AG04450 (cell line): ENCODE measurements at regions not wholly inside any gene's neighbourhood (a gene's known extent, or its start where the extent isn't known, plus 50 kb on each side); places are given as distances from the start of the nearest gene placed in this dataset.

Source experiments
- CTCF ChIA-PET: fragments of 300-600, 350-600 bp; formaldehyde crosslinking; extraction: SDS; loops from one replicate; lab custom pipeline; 2022; ENCODE audit warnings: antibody characterized with exemption, inconsistent platforms; lab: Charles Lee
- POLR2A ChIA-PET: fragments of 350-600 bp; formaldehyde crosslinking; extraction: SDS; loops from one replicate; lab custom pipeline; 2021; ENCODE audit warnings: antibody characterized with exemption, inconsistent platforms; lab: Yijun Ruan, JAX
- DNase-seq: peaks from one replicate; pipeline ENCODE4 v3.0.0-alpha.2; 2011; ENCODE audit warnings: low read depth, low spot score
- H3K27ac ChIP-seq: one replicate; pipeline ENCODE4 v1.5.1; 2012; ENCODE audit warnings: low read depth, low read length, control low read depth
- H3K27me3 ChIP-seq: one replicate; pipeline ENCODE4 v1.6.0; 2012; ENCODE audit warnings: low read length; ENCODE audit not compliant: control insufficient read depth, insufficient read depth
- H3K4me3 ChIP-seq: 2 replicates; pipeline ENCODE4 v1.5.1; 2011; ENCODE audit warnings: mild to moderate bottlenecking, low read depth, low read length, control low read depth
- H3K9me3 ChIP-seq: 2 replicates; pipeline ENCODE4 v1.5.1; 2012; ENCODE audit warnings: low read length; ENCODE audit not compliant: control insufficient read depth, insufficient read depth
- CTCF ChIP-seq: IDR thresholded peaks from 2 replicates; pipeline ENCODE4 v1.5.1; 2011; ENCODE audit warnings: low read depth, low read length, control low read depth, inconsistent platforms

DNA sequence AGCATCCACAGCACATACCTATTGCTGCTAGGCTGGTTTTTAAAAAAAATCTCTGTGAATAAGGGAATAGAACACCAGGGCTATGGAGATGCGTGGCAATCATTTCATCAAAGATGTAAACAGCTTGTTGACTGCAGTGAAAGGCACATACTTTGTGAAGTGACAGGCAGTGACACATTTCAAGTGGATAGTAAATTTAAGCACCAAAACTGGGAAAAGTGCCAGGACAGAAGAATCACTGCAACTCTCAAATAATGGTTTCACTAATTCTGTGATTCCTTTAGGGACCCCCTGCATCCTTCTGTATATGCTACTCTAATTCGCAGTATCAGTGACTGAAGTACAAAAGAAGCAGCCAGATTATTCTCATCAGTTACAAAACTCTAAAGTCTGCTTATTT lies 145.2 kb upstream of the KLF14 start:
- Histone ChIP-seq H3K27me3 (no peaks in the 10 kb centered on the region), H3K9me3 (no peaks in the 10 kb centered on the region), H3K27ac (peak overlapping the region; percentile 49), H3K4me3 (no peak overlapping the region)
- DNase-seq = no peak
- ChIA-PET POLR2A (no interaction called here), CTCF (no interaction called here)
- TF ChIP-seq CTCF = no peak

DNA sequence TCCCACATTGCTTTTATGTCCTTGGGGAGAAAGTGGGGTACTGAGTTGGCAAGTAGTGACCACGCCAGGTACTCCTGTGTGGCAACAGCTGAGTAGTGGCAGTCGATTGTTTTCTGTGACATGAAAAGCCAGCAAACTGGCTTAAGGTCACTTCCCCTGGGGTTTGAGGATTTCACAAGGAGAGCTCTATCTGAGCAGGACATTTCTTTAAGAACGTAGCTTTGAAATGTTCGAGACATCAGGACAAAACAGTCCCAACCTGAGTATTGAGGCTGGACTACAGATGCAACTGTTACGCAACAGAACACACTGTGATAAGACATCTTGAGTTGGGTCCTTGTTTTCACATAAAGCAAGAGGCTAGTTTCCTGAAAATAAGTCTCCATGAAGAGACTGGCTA lies 146.7 kb upstream of the KLF14 start:
- no peak for TF ChIP-seq CTCF
- DNase-seq = no peak
- Histone ChIP-seq H3K27me3 (no peaks in the 10 kb centered on the region), H3K9me3 (no peaks in the 10 kb centered on the region), H3K4me3 (no peak overlapping the region), H3K27ac (peak overlapping the region; percentile 25)
- ChIA-PET CTCF (no interaction called here), POLR2A (no interaction called here)

DNA sequence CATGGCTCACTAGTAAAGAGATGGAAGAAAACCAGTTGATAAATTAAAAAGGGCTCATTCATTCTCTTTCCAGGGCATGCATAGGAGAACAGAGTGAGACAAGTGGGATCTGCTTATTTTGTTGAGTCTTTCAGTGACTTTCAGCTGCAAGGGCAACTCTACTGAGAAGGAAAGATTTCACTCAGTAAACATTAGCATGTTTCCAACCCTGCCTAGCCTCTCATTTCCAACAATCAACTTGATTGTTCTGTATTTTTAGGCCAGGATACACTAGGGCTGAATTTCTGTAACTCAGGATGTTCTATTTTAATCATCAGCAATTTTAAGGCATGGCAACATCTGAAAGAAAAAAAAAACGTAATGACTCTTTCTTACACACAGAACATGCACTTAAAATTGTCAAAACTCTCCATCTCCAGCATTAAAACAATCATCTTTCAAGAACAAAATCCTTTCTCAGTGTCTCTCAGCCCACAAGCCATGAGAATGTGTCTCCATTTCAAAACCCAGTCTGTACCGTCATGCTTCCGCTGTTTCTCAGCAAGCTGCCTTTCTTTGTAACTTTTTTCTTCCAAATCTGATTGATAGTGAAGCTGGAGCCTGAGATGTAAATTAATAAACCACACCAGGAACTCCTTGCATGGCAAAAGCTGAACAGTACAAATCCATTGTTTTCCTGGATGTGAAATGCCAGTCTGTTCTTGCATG lies 147.2 kb upstream of the KLF14 start:
- H3K27ac ChIP-seq = peak overlapping the region; percentile 57
- no peak overlapping the region for H3K4me3 ChIP-seq
- H3K9me3 ChIP-seq = no peaks in the 10 kb centered on the region
- no peak for DNase-seq
- POLR2A ChIA-PET = no interaction called here
- TF ChIP-seq CTCF = no peak
- H3K27me3 ChIP-seq = no peaks in the 10 kb centered on the region
- CTCF ChIA-PET = interaction anchor here (1.1 to 3.2 kb wide), 3 partner anchors 15 to 159 kb away, joined by 4 to 17 read pairs (median 10); no protein-coding TSS in a partner anchor

DNA sequence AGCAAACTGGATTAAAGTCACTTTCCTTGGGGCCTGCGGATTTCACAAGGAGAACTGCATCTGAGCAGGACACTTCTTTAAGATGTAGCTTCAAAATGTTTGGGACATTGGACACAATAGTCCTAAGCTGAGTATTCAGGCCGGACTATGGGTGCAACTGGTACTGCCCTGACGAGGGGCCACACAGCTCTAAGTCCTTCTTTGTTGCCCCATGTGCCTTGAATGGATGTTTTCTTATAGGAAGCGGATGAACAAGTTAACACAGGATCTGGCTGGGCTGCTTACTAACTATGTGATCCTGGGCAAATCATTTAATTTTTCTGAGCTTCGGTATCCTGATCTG lies 147.8 kb upstream of the KLF14 start:
- Histone ChIP-seq H3K9me3 (no peaks in the 10 kb centered on the region), H3K4me3 (no peak overlapping the region), H3K27ac (peak overlapping the region; percentile 57), H3K27me3 (no peaks in the 10 kb centered on the region)
- POLR2A ChIA-PET = no interaction called here
- no peak for DNase-seq
- no peak for TF ChIP-seq CTCF
- CTCF ChIA-PET = interaction anchor here (1.1 to 3.2 kb wide), 3 partner anchors 15 to 158 kb away, joined by 4 to 17 read pairs (median 10); no protein-coding TSS in a partner anchor

GRCh38 chr7:130882396-130882795 lies 148.4 kb upstream of the KLF14 start:
- peak overlapping the region; percentile 39 for H3K27ac ChIP-seq
- CTCF ChIA-PET = interaction anchor here (1.1 to 3.2 kb wide), 3 partner anchors 14 to 157 kb away, joined by 4 to 17 read pairs (median 10); no protein-coding TSS in a partner anchor
- DNase-seq = no peak

More at GRCh38 chr7:130882396-130882795, 148.4 kb upstream of the KLF14 start:
- POLR2A ChIA-PET = no interaction called here
- no peak for TF ChIP-seq CTCF
- Histone ChIP-seq H3K4me3 (no peak overlapping the region), H3K27me3 (no peaks in the 10 kb centered on the region), H3K9me3 (no peaks in the 10 kb centered on the region)
